ENCODE measurements at regions not wholly inside any gene's neighbourhood (a gene's known extent, or its start where the extent isn't known, plus 50 kb on each side); places are given as distances from the start of the nearest gene placed in this dataset.

DNA sequence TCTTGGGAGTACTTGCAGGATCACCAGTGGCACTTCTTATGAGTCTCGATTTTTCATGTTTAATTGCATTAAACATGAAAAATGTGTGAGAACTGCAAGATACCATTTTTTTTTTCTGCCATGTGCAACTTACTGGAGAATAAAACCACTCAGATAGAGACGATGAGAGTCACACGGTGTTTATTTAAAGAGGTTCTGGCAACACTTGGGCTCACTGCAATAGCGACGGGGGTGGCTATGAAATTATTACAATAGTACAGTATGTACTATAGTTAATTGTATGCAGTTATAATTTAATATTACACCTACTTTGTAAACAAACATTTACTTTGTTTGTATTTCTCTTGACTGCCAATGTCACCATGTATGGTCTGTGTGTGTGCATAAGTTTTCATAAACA, 479.8 kb downstream of the NUP35 start:
- TF ChIP-seq POLR2AphosphoS5 (IDR thresholded peaks at IDR 0.05; ENCODE audit: insufficient read depth, low read depth, low read length) (no peak), POLR2A (IDR thresholded peaks at IDR 0.05; ENCODE audit: low read depth, low read length) (no peak)
- TF ChIP-seq, protein P1, sequence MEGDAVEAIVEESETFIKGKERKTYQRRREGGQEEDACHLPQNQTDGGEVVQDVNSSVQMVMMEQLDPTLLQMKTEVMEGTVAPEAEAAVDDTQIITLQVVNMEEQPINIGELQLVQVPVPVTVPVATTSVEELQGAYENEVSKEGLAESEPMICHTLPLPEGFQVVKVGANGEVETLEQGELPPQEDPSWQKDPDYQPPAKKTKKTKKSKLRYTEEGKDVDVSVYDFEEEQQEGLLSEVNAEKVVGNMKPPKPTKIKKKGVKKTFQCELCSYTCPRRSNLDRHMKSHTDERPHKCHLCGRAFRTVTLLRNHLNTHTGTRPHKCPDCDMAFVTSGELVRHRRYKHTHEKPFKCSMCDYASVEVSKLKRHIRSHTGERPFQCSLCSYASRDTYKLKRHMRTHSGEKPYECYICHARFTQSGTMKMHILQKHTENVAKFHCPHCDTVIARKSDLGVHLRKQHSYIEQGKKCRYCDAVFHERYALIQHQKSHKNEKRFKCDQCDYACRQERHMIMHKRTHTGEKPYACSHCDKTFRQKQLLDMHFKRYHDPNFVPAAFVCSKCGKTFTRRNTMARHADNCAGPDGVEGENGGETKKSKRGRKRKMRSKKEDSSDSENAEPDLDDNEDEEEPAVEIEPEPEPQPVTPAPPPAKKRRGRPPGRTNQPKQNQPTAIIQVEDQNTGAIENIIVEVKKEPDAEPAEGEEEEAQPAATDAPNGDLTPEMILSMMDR (IDR thresholded peaks at IDR 0.05; ENCODE audit: extremely low read depth in 1 of 2, insufficient read depth in 1 of 2, low read depth in 1 of 2, low read length in 2 of 2): no peak

Data from endothelial cell of umbilical vein (primary cell).